OCI-LY3 (cell line): ENCODE measurements at regions not wholly inside any gene's neighbourhood (a gene's known extent, or its start where the extent isn't known, plus 50 kb on each side); places are given as distances from the start of the nearest gene placed in this dataset.
"Not testable (repeated sequence)": the region's sequence is repeated elsewhere in the genome, so short reads cannot be mapped to it uniquely, and the experiment has no call there.

Experiments
- H2AFZ ChIP-seq: fragments of 200-600, 300-600 bp; shearing (Covaris generic); 2 replicates; pipeline ENCODE4 v1.6.0; 2014; ENCODE audit warnings: antibody characterized with exemption, low read depth, low read length
- H3K27ac ChIP-seq: fragments of 200-600, 300-600 bp; sonication (generic); 2 replicates; pipeline ENCODE4 v1.5.1; 2014; ENCODE audit warnings: mild to moderate bottlenecking, low read length, moderate library complexity, mixed read lengths
- H3K27me3 ChIP-seq: fragments of 200-600, 300-600 bp; sonication (generic); 2 replicates; pipeline ENCODE4 v1.6.1; 2014; ENCODE audit warnings: low read depth, low read length, mixed read lengths
- H3K36me3 ChIP-seq: fragments of 200-600, 300-600 bp; sonication (generic); replicated peaks from 2 replicates; pipeline ENCODE3; 2014; ENCODE audit warnings: low read depth, low read length, mixed read lengths
- H3K4me1 ChIP-seq: fragments of 300-600, 200-600 bp; sonication (generic); 2 replicates; pipeline ENCODE4 v1.6.1; 2014; ENCODE audit warnings: low read length, mixed read lengths
- H3K4me2 ChIP-seq: fragments of 200-600, 300-600 bp; sonication (generic); 2 replicates; pipeline ENCODE4 v1.6.1; 2014; ENCODE audit warnings: low read length, mixed read lengths
- H3K4me3 ChIP-seq: fragments of 300-600, 200-600 bp; sonication (generic); 2 replicates; pipeline ENCODE4 v1.5.1; 2014; ENCODE audit warnings: antibody characterized with exemption, mild to moderate bottlenecking, low read length, moderate library complexity
- H3K79me2 ChIP-seq: fragments of 300-600, 200-600 bp; shearing (Covaris generic); 2 replicates; pipeline ENCODE4 v1.6.1; 2014; ENCODE audit warnings: mild to moderate bottlenecking, low read length, mixed read lengths
- H3K9ac ChIP-seq: fragments of 300-600, 200-600 bp; shearing (Covaris generic); 2 replicates; pipeline ENCODE4 v1.6.0; 2014; ENCODE audit warnings: mild to moderate bottlenecking, low read length, moderate library complexity
- H3K9me3 ChIP-seq: fragments of 200-600, 300-600 bp; shearing (Covaris generic); 2 replicates; pipeline ENCODE4 v1.6.1; 2014; ENCODE audit warnings: low read length, mixed read lengths; ENCODE audit not compliant: insufficient read depth
- H4K20me1 ChIP-seq: fragments of 200-600, 300-600 bp; sonication (generic); 2 replicates; pipeline ENCODE4 v1.6.1; 2016; ENCODE audit warnings: low read length, mixed read lengths; ENCODE audit not compliant: insufficient read depth
- EZH2phosphoT487 ChIP-seq: fragments of 200-600 bp; shearing (Covaris generic); IDR thresholded peaks from 2 replicates; pipeline ENCODE4 v1.6.1; 2018; ENCODE audit warnings: antibody characterized with exemption, mixed run types, low read depth
- TF ChIP-seq, protein P1 (sequence below): fragments of 200-600, 300-600 bp; sonication (generic); IDR thresholded peaks from 2 replicates; pipeline ENCODE4 v1.5.1; 2014; ENCODE audit warnings: antibody characterized with exemption, low read length, low read depth

DNA sequence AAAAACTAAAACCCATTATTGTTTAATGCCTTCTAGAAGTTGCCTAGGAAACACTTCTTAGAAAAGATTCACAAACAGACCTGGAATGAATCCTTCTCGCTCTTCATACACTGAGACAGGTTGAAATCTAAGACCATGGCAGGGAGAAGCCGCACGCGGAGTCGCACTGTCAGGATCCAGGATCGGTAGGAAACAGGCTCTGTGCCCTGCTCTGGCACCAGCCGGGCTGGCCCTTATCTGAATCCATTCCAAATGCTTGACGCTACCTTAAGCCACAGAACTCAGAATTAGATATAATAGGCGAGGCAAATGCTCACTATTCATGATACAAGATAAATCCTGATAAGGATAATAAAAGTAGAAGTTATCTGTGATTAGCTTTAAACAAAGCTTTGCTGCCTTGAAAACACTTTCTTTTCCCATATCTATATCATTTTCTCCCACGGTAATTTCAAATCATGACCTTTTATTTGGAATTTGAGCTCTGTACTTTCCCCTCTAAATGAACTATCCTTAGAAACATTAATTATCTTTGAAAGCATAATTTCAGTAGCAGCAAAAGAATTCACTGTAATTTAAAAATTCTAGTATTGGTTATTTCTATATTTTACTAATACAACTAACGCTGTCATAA, 385.6 kb downstream of the IRS2 start:
- Histone ChIP-seq H3K4me1 (no peaks in the 10 kb centered on the region), H3K9ac (no peak overlapping the region), H3K27ac (no peak overlapping the region), H4K20me1 (no peaks in the 10 kb centered on the region), H3K4me3 (no peak overlapping the region), H3K4me2 (no peak overlapping the region), H3K79me2 (no peaks in the 10 kb centered on the region), H3K9me3 (no peaks in the 10 kb centered on the region), H3K27me3 (no peaks in the 10 kb centered on the region), H2AFZ (no peak overlapping the region), H3K36me3 (no peaks in the 10 kb centered on the region)
- TF ChIP-seq, protein P1, sequence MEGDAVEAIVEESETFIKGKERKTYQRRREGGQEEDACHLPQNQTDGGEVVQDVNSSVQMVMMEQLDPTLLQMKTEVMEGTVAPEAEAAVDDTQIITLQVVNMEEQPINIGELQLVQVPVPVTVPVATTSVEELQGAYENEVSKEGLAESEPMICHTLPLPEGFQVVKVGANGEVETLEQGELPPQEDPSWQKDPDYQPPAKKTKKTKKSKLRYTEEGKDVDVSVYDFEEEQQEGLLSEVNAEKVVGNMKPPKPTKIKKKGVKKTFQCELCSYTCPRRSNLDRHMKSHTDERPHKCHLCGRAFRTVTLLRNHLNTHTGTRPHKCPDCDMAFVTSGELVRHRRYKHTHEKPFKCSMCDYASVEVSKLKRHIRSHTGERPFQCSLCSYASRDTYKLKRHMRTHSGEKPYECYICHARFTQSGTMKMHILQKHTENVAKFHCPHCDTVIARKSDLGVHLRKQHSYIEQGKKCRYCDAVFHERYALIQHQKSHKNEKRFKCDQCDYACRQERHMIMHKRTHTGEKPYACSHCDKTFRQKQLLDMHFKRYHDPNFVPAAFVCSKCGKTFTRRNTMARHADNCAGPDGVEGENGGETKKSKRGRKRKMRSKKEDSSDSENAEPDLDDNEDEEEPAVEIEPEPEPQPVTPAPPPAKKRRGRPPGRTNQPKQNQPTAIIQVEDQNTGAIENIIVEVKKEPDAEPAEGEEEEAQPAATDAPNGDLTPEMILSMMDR = no peak
- TF ChIP-seq EZH2phosphoT487 = no peak

DNA sequence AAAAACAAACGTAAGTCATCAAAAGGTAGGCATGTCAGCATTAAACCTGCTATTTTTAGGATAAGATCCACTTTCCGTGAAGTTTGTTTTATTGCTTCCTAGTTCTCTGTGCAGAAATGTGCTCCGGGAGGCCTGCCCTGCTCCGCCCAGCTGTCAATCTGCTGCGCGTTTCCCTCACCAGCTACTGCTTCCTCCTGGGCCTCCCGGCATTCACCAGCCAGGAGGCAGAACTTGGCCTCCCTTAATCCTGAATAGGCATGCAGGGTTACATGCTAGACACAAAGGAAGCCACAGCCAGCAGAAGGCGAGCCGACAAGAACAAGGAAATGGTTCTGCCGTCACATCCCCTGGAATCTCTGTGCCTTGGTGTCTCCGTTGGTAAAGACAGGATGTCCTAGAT, 386.2 kb downstream of the IRS2 start:
- no peaks in the 10 kb centered on the region for H3K9me3 ChIP-seq
- no peak overlapping the region for H3K9ac ChIP-seq
- H3K4me1 ChIP-seq = no peaks in the 10 kb centered on the region
- no peak overlapping the region for H2AFZ ChIP-seq
- H3K27ac ChIP-seq = no peak overlapping the region
- no peak overlapping the region for H3K4me3 ChIP-seq
- H3K27me3 ChIP-seq = no peaks in the 10 kb centered on the region
- TF ChIP-seq, protein P1 = no peak
- TF ChIP-seq EZH2phosphoT487 = no peak
- H3K79me2 ChIP-seq = no peaks in the 10 kb centered on the region
- no peaks in the 10 kb centered on the region for H3K36me3 ChIP-seq
- H3K4me2 ChIP-seq = no peak overlapping the region
- no peaks in the 10 kb centered on the region for H4K20me1 ChIP-seq

DNA sequence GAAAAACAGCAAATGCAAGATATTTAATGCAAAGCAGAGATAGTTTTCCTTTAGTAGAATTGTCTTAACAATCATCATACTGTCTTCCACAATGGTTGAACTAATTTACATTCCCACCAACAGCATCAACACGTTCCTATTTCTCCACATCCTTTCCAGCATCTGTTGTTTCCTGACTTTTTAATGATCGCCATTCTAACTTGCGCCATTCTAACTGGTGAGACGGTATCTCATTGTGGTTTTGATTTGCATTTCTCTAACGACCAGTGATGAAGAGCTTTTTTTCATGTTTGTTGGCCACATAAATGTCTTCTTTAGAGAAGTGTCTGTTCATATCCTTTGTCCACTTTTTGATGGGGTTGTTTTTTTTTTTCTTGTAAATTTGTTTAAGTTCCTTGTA, 388.3 kb downstream of the IRS2 start:
- H3K36me3 ChIP-seq, H3K9me3 ChIP-seq, H3K4me1 ChIP-seq, H3K79me2 ChIP-seq, H3K4me2 ChIP-seq, H2AFZ ChIP-seq, H4K20me1 ChIP-seq, H3K9ac ChIP-seq, H3K27ac ChIP-seq, H3K4me3 ChIP-seq, H3K27me3 ChIP-seq: not testable (repeated sequence)

DNA sequence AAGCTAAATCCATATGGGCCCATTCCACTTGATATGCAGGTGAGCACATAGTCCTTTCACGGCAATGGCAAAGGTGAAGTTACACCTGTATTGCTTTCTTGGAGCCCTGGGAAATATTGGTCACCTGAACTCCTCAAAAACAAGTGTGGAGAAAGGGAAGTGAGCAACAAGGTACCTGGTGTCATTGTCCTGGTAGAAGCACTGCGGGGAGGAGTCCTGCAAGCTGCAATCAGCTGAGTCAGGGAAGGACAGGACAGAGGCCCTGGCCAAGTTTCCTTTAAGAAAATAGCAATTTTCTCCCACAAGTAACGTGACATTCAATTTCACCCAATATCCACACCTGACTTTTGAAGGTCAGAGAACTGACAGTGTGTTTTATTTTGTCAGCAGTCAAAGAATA, 389.1 kb downstream of the IRS2 start:
- H3K9ac ChIP-seq = no peak overlapping the region
- no peak overlapping the region for H3K4me3 ChIP-seq
- no peaks in the 10 kb centered on the region for H3K9me3 ChIP-seq
- no peaks in the 10 kb centered on the region for H4K20me1 ChIP-seq
- H3K79me2 ChIP-seq = no peaks in the 10 kb centered on the region
- H3K27ac ChIP-seq = no peak overlapping the region
- TF ChIP-seq EZH2phosphoT487 = no peak
- TF ChIP-seq, protein P1 = no peak
- no peak overlapping the region for H3K4me2 ChIP-seq
- H3K27me3 ChIP-seq = no peaks in the 10 kb centered on the region
- no peak overlapping the region for H2AFZ ChIP-seq
- H3K4me1 ChIP-seq = no peaks in the 10 kb centered on the region
- no peaks in the 10 kb centered on the region for H3K36me3 ChIP-seq
